Activated CD8-positive, alpha-beta memory T cell treated with anti-CD3 and anti-CD28 coated beads, Interleukin-2, amount 10 ng/mL, durations not matched to agents 7 days and 5 days (primary cell): ENCODE measurements at regions not wholly inside any gene's neighbourhood (a gene's known extent, or its start where the extent isn't known, plus 50 kb on each side); places are given as distances from the start of the nearest gene placed in this dataset.

ENCODE experiments used
- ATAC-seq: fragments of 150-1000 bp; cut with Tn5 transposase; one replicate; pipeline ENCODE4 v1.10.0; 2021; ENCODE audit warnings: moderate library complexity
- CTCF ChIA-PET: fragments of 350-600 bp; sonication (Branson Sonifier 250); formaldehyde crosslinking; loops from one replicate; lab custom pipeline; 2021; ENCODE audit warnings: antibody characterized with exemption; lab: Charles Lee
- DNase-seq: peaks from one replicate; pipeline ENCODE4 v3.0.0-alpha.2; 2020
- H3K27ac Mint-ChIP-seq: one replicate; pipeline ENCODE4 v1.8.0; 2021; ENCODE audit warnings: mild to moderate bottlenecking, mixed read lengths
- H3K27me3 Mint-ChIP-seq: one replicate; pipeline ENCODE4 v1.8.0; 2021; ENCODE audit warnings: mixed read lengths
- H3K36me3 Mint-ChIP-seq: one replicate; pipeline ENCODE4 v1.8.0; 2021; ENCODE audit warnings: mild to moderate bottlenecking, mixed read lengths
- H3K4me1 Mint-ChIP-seq: one replicate; pipeline ENCODE4 v1.8.0; 2021; ENCODE audit warnings: mixed read lengths
- H3K4me3 Mint-ChIP-seq: one replicate; pipeline ENCODE4 v1.8.0; 2021; ENCODE audit warnings: mild to moderate bottlenecking, moderate library complexity, mixed read lengths
- H3K9me3 Mint-ChIP-seq: one replicate; pipeline ENCODE4 v1.8.0; 2022; ENCODE audit warnings: low read depth, mixed read lengths

- H3K9me3 Mint-ChIP-seq: peaks cover 6% of the 10 kb centered on the region
These were observed 605.8 kb upstream of the TENM3 start for GRCh38 chr4:181637186-181638105.

GRCh38 chr4:181643466-181643865 lies 599.7 kb upstream of the TENM3 start:
- DNase-seq (no peak), ATAC-seq (no peak)
- no peaks in the 10 kb centered on the region for H3K36me3 Mint-ChIP-seq
- peaks cover 2% of the 10 kb centered on the region for H3K9me3 Mint-ChIP-seq
- CTCF ChIA-PET: no interaction called here
- H3K27ac Mint-ChIP-seq: no peak overlapping the region
- H3K27me3 Mint-ChIP-seq: no peaks in the 10 kb centered on the region
- H3K4me3 Mint-ChIP-seq: no peak overlapping the region
- no peaks in the 10 kb centered on the region for H3K4me1 Mint-ChIP-seq

More at GRCh38 chr4:181637186-181638105, 605.8 kb upstream of the TENM3 start:
- H3K27ac Mint-ChIP-seq: no peak overlapping the region
- no peaks in the 10 kb centered on the region for H3K4me1 Mint-ChIP-seq
- CTCF ChIA-PET: no interaction called here
- no peaks in the 10 kb centered on the region for H3K36me3 Mint-ChIP-seq
- H3K4me3 Mint-ChIP-seq: no peak overlapping the region
- DNase-seq: no peak
- no peaks in the 10 kb centered on the region for H3K27me3 Mint-ChIP-seq
- ATAC-seq: no peak

DNA sequence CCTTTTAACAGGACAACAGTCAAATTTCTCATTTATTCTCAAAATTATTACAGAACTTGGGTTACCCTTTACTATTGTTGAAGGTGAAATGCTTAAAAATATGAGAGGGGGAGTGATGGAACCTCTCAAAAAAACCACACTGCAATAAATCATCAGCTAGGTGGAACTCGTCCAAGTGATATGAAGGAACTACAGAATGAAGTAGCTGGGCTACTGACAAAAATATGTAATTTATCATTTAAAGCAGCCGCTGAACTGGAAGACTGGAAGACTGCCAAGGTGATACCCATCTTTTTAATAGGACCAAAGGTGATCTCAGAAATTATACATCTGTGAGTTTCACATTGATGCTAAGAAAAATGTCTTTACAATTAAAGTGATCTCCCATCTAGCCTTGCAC lies 597.7 kb upstream of the TENM3 start:
- Mint-ChIP-seq H3K4me1 (no peaks in the 10 kb centered on the region), H3K9me3 (peaks cover 8% of the 10 kb centered on the region), H3K36me3 (no peaks in the 10 kb centered on the region), H3K4me3 (no peak overlapping the region), H3K27me3 (no peaks in the 10 kb centered on the region), H3K27ac (no peak overlapping the region)
- CTCF ChIA-PET: no interaction called here
- ATAC-seq (no peak), DNase-seq (no peak)

GRCh38 chr4:181646864-181647263 lies 596.3 kb upstream of the TENM3 start:
- ATAC-seq (no peak), DNase-seq (no peak)
- Mint-ChIP-seq H3K36me3 (no peaks in the 10 kb centered on the region), H3K4me1 (no peaks in the 10 kb centered on the region), H3K27me3 (no peaks in the 10 kb centered on the region), H3K9me3 (peaks cover 8% of the 10 kb centered on the region), H3K27ac (no peak overlapping the region), H3K4me3 (no peak overlapping the region)
- CTCF ChIA-PET: no interaction called here

- Mint-ChIP-seq H3K27me3 (no peaks in the 10 kb centered on the region), H3K9me3 (peaks cover 11% of the 10 kb centered on the region), H3K36me3 (no peaks in the 10 kb centered on the region), H3K4me3 (no peak overlapping the region), H3K27ac (no peak overlapping the region), H3K4me1 (no peaks in the 10 kb centered on the region)
- ATAC-seq: no peak
- DNase-seq: no peak
- CTCF ChIA-PET: no interaction called here
These were observed 595.6 kb upstream of the TENM3 start for GRCh38 chr4:181647396-181648147.

DNA sequence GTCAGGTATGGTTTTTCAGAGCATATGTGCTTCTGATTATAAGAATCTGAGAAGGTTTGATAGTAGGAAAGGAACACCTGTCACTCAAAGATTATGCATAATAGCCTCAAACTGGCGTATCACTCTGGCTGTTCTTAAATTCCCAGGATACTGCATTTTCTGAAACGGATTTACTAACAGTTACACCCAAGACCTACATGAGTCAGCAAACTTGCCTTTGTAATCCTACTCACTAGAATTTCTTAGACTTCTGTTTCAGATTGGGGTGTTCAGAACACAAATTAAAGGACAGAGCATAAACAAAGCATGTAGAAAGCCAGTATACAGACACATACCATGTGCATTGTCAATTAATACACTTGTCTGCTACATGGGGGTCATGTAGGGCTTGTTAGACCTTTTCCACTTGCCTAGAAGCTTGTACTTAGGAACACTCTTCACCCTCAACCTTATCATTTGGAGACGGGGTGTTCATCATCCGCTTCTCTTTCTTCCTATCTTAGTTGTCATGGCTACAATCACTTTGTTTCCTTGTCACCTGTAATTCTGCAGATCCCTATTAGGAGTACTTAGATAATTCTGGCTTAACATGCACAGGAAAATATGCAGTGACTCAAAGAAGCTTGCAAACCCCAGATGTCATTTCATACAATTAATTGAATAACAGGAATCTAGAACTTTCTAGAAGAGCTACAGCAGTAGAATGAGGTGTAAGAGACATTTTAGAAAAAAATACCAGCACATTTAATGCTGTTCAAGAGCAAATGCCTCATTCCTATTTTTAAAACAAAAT lies 593.0 kb upstream of the TENM3 start:
- no peaks in the 10 kb centered on the region for H3K4me1 Mint-ChIP-seq
- CTCF ChIA-PET: no interaction called here
- DNase-seq (no peak), ATAC-seq (no peak)
- no peaks in the 10 kb centered on the region for H3K27me3 Mint-ChIP-seq
- no peaks in the 10 kb centered on the region for H3K36me3 Mint-ChIP-seq
- no peak overlapping the region for H3K27ac Mint-ChIP-seq
- H3K9me3 Mint-ChIP-seq: peaks cover 15% of the 10 kb centered on the region
- no peak overlapping the region for H3K4me3 Mint-ChIP-seq

- Mint-ChIP-seq H3K9me3 (peaks cover 7% of the 10 kb centered on the region), H3K27ac (no peak overlapping the region), H3K4me1 (no peaks in the 10 kb centered on the region), H3K4me3 (no peak overlapping the region), H3K27me3 (no peaks in the 10 kb centered on the region), H3K36me3 (no peaks in the 10 kb centered on the region)
- no peak for DNase-seq
- CTCF ChIA-PET: no interaction called here
- ATAC-seq: no peak
These were observed 586.5 kb upstream of the TENM3 start for GRCh38 chr4:181656748-181657147.

DNA sequence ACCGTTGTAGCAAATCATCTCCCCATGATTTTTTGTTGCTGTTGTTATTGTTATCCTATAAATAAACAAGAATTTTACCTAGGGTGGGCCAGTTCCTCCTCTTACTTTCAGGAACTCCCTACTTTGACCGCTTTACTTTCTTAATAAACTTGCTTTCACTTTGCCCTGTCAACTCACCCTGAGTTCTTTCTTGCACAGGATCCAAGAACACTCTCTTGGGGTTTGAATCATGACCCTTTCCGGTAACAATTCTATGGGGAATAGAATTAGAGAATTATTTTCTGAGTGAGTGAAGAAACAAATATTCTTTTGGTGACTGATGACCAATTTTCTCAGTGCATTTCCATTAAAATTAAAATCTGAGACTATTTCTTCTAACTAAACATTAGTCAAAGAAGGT lies 584.0 kb upstream of the TENM3 start:
- Mint-ChIP-seq H3K9me3 (peaks cover 4% of the 10 kb centered on the region), H3K27me3 (no peaks in the 10 kb centered on the region), H3K4me1 (no peaks in the 10 kb centered on the region), H3K4me3 (no peak overlapping the region), H3K36me3 (no peaks in the 10 kb centered on the region), H3K27ac (no peak overlapping the region)
- CTCF ChIA-PET: no interaction called here
- no peak for DNase-seq
- no peak for ATAC-seq

- DNase-seq (no peak), ATAC-seq (no peak)
- CTCF ChIA-PET: no interaction called here
- Mint-ChIP-seq H3K36me3 (no peaks in the 10 kb centered on the region), H3K27ac (no peak overlapping the region), H3K27me3 (no peaks in the 10 kb centered on the region), H3K4me3 (no peak overlapping the region), H3K9me3 (peaks cover 4% of the 10 kb centered on the region), H3K4me1 (no peaks in the 10 kb centered on the region)
These were observed 583.3 kb upstream of the TENM3 start for GRCh38 chr4:181659876-181660275.

DNA sequence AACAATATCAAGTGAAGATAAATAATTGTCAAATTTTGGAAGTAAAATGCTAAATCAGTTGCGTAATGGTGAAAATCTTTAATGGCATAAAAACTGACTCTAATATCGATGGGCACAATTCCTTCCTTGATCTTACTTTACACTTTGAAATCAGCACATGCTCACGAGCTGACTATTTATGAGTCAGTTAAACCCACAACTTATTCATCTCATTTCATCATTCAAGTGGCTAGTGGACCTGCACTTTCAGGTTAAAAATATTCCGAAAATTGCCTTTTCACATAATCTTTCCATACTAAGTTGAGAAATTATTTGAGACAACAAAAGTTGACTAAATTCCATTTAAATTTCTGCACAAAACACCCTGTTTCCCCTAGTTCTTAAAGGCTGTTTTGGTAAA lies 582.1 kb upstream of the TENM3 start:
- Mint-ChIP-seq H3K27me3 (no peaks in the 10 kb centered on the region), H3K4me3 (no peak overlapping the region), H3K9me3 (no peaks in the 10 kb centered on the region), H3K36me3 (no peaks in the 10 kb centered on the region), H3K27ac (no peak overlapping the region), H3K4me1 (no peaks in the 10 kb centered on the region)
- DNase-seq (no peak), ATAC-seq (no peak)
- CTCF ChIA-PET: no interaction called here

GRCh38 chr4:181661923-181662322 lies 581.3 kb upstream of the TENM3 start:
- Mint-ChIP-seq H3K9me3 (no peaks in the 10 kb centered on the region), H3K27me3 (no peaks in the 10 kb centered on the region), H3K27ac (no peak overlapping the region), H3K36me3 (no peaks in the 10 kb centered on the region), H3K4me1 (no peaks in the 10 kb centered on the region), H3K4me3 (no peak overlapping the region)
- ATAC-seq (no peak), DNase-seq (no peak)
- CTCF ChIA-PET: no interaction called here

GRCh38 chr4:181662383-181662782 lies 580.8 kb upstream of the TENM3 start:
- CTCF ChIA-PET: no interaction called here
- no peaks in the 10 kb centered on the region for H3K9me3 Mint-ChIP-seq
- H3K36me3 Mint-ChIP-seq: no peaks in the 10 kb centered on the region
- no peaks in the 10 kb centered on the region for H3K27me3 Mint-ChIP-seq
- DNase-seq (no peak), ATAC-seq (no peak)
- no peaks in the 10 kb centered on the region for H3K4me1 Mint-ChIP-seq
- H3K4me3 Mint-ChIP-seq: no peak overlapping the region
- no peak overlapping the region for H3K27ac Mint-ChIP-seq

GRCh38 chr4:181670506-181670905 lies 572.7 kb upstream of the TENM3 start:
- DNase-seq (no peak), ATAC-seq (no peak)
- CTCF ChIA-PET: no interaction called here
- no peak overlapping the region for H3K27ac Mint-ChIP-seq
- no peaks in the 10 kb centered on the region for H3K9me3 Mint-ChIP-seq
- no peaks in the 10 kb centered on the region for H3K27me3 Mint-ChIP-seq
- H3K4me1 Mint-ChIP-seq: no peaks in the 10 kb centered on the region
- H3K4me3 Mint-ChIP-seq: no peak overlapping the region
- no peaks in the 10 kb centered on the region for H3K36me3 Mint-ChIP-seq
